NCI-H146 (cell line): ENCODE measurements at regions not wholly inside any gene's neighbourhood (a gene's known extent, or its start where the extent isn't known, plus 50 kb on each side); places are given as distances from the start of the nearest gene placed in this dataset.
A peak's percentile ranks its signal among the peaks of the same experiment; 100 is the strongest.

Experiments used
- DNase-seq: peaks from one replicate; lab custom pipeline; 2025; lab: John Stamatoyannopoulos, UW

GRCh38 chr3:170752571-170753155 is 117.3 kb downstream of the RPL22L1 start:
- no peak for DNase-seq

GRCh38 chr3:170751899-170752293 is 118.1 kb downstream of the RPL22L1 start:
- no peak for DNase-seq

- no peak for DNase-seq
These were observed 118.7 kb downstream of the RPL22L1 start for GRCh38 chr3:170751083-170751898.

GRCh38 chr3:170750478-170750830 is 119.5 kb downstream of the RPL22L1 start:
- no peak for DNase-seq

GRCh38 chr3:170749765-170750477 is 120.1 kb downstream of the RPL22L1 start:
- DNase-seq, result no peak

GRCh38 chr3:170749185-170749584 is 120.8 kb downstream of the RPL22L1 start:
- no peak for DNase-seq

- no peak for DNase-seq
These were observed 123.6 kb downstream of the RPL22L1 start for GRCh38 chr3:170746175-170746942.

- DNase-seq, result no peak
These were observed 124.7 kb downstream of the RPL22L1 start for GRCh38 chr3:170745211-170745718.

GRCh38 chr3:170741756-170742529 is 128.1 kb downstream of the RPL22L1 start:
- DNase-seq, result no peak

- DNase-seq, result no peak
These were observed 129.0 kb downstream of the RPL22L1 start for GRCh38 chr3:170740726-170741591.

GRCh38 chr3:170740285-170740684 is 129.7 kb downstream of the RPL22L1 start:
- no peak for DNase-seq

GRCh38 chr3:170739410-170739809 is 130.6 kb downstream of the RPL22L1 start:
- DNase-seq, result no peak

- no peak for DNase-seq
These were observed 131.2 kb downstream of the RPL22L1 start for GRCh38 chr3:170738766-170739165.

GRCh38 chr3:170737498-170738162 is 132.4 kb downstream of the RPL22L1 start:
- no peak for DNase-seq

- no peak for DNase-seq
These were observed 134.2 kb downstream of the RPL22L1 start for GRCh38 chr3:170735821-170736220.

GRCh38 chr3:170734735-170735065 is 135.3 kb downstream of the RPL22L1 start:
- no peak for DNase-seq

- peak; percentile 8 for DNase-seq
These were observed 135.8 kb downstream of the RPL22L1 start for GRCh38 chr3:170734043-170734734.

GRCh38 chr3:170732660-170733245 is 137.2 kb downstream of the RPL22L1 start:
- DNase-seq, result no peak

- no peak for DNase-seq
These were observed 138.7 kb downstream of the RPL22L1 start for GRCh38 chr3:170731281-170731680.
